Vagina (tissue), 2 donors: ENCODE measurements at regions not wholly inside any gene's neighbourhood (a gene's known extent, or its start where the extent isn't known, plus 50 kb on each side); places are given as distances from the start of the nearest gene placed in this dataset.

Experiments used
- CTCF ChIP-seq, 3 experiments: fragments of 450-650 bp in 2 of 3; fragments of 200-600 bp in 1 of 3; sonication (generic) in 1 of 3; IDR thresholded peaks; one replicate each; pipeline ENCODE4 v1.5.1; 2017 to 2019; ENCODE audit warnings: antibody characterized with exemption in 3 of 3, mild to moderate bottlenecking in 2 of 3, moderate library complexity in 2 of 3
- POLR2A ChIP-seq, 2 donors: fragments of 450-650 bp; IDR thresholded peaks; one replicate each; pipeline ENCODE4 v1.6.1; 2017; ENCODE audit warnings: antibody characterized with exemption in 2 of 2, mild to moderate bottlenecking in 2 of 2, moderate library complexity in 2 of 2
- POLR2AphosphoS5 ChIP-seq, 2 donors: sonication (generic); formaldehyde crosslinking; IDR thresholded peaks; one replicate each; pipeline ENCODE4 v1.9.0; 2017; ENCODE audit warnings: antibody characterized with exemption in 2 of 2, mild to moderate bottlenecking in 2 of 2, low read depth in 1 of 2; ENCODE audit not compliant: insufficient read depth in 1 of 2

- TF ChIP-seq POLR2AphosphoS5 (IDR thresholded peaks at IDR 0.05; ENCODE audit: insufficient read depth in 1 of 2, low read depth in 1 of 2): no peak
- TF ChIP-seq CTCF (IDR thresholded peaks at IDR 0.05): no peak
- TF ChIP-seq POLR2A (IDR thresholded peaks at IDR 0.05): no peak
These were observed 97.4 kb upstream of the RNU6-1 start for GRCh38 chr15:67937153-67937761.
